Activated CD8-positive, alpha-beta memory T cell treated with anti-CD3 and anti-CD28 coated beads, Interleukin-2, amount 50 U/mL, for 24 hours (primary cell): ENCODE measurements at regions not wholly inside any gene's neighbourhood (a gene's known extent, or its start where the extent isn't known, plus 50 kb on each side); places are given as distances from the start of the nearest gene placed in this dataset.
"Not testable (repeated sequence)": the region's sequence is repeated elsewhere in the genome, so short reads cannot be mapped to it uniquely, and the experiment has no call there.

Source experiments
- DNase-seq: peaks from one replicate; pipeline ENCODE4 v3.0.0-alpha.2; 2020; ENCODE audit errors: extremely low read depth

- no peak for DNase-seq
Observed at GRCh38 chr4:1572964-1573720, 111.0 kb downstream of the FAM53A start.

GRCh38 chr4:1572521-1572920 is 111.6 kb downstream of the FAM53A start:
- no peak for DNase-seq

DNA sequence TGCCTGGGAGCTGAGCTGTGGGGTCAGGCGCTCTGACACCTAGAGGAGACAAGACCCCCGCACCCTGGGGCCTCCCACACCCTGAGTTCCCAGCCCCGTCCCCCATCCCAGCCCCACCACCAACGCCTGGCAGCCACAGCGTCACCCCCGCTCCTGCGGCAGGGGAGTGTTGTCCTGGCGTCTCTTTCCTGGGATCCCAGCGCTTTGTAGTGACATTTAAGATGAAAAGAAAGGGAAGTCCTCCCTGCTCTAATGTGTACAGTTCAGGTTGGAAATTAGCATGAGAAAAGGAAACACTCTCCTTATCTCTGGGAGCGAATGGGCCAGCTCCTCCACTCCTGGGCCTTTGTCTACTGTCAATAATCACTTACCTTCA is 112.1 kb downstream of the FAM53A start:
- no peak for DNase-seq

DNA sequence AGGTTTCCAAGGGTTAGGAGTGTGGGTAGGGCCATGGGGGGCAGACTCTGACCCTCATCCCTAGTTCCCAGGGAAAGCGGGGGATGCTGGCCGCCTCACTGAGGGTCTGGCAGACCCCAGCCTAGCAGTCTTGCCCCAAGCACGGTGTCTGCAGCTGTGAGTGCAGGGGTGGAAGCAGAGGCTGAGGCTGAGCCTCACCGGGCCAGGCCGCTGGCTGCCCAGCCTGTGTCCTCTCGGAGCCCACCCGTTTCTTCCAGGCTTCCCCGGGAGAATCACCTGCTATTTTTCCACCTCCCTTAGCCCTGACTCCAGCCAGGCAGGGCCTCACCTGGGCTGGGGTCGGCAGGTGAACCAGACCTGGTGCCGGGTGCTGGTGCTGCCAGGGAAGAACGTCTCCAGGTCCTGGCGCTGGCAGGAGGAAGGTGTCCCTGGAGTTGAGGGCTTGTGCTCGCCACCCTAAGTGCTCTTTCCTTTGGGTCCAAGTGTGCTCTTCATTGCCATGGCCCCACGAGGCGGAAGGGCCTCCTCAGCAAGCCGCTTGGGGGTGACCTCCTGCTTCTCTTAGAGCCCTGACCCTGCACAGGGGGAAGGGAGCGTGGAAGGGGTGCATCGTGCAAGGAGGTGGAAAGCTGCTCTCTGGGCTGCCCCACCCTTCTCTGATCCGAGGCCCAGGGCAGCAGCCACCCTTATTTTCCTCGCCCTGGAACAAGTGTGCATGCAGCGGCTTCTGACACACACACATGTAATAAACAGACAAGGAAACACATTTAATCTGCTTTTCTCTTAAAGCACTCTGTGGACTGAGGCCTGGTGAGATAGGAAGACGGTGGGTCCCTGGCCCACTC is 112.7 kb downstream of the FAM53A start:
- DNase-seq = no peak

- DNase-seq = no peak
Observed at GRCh38 chr4:1570291-1571164, 113.6 kb downstream of the FAM53A start.

DNA sequence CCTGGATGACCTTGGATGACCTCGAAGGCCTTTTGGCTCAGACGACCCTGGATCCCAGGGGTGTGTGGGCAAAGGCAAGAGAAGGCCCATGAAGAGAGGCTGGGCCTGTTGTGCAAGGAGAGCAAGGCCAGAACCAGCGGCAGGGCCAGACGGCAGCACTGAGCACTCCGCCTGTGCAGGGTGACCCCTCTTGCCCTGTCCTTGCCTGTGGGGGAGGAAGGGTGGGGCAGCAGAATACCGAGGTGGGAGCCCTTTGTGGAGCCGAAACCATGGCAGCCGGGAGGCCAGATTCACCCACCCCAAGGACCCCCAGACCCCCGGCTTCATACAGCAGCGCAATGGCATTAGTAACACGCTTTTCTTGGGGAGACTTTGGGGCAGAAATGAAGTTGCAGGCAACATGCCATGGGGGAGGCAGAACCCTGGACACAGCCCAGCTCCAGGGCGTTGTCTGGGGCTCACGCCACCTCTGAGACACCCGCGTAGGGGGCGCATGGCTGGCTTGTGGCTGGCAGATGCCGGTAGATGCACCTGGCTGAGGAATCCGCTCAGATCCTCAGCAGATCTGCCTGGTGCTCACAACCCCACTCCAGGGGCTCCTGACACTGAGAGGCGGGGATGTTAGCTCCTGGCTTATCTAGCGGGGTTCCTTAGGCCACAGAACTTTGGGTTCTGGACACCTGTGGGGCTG is 114.5 kb downstream of the FAM53A start:
- DNase-seq = no peak

DNA sequence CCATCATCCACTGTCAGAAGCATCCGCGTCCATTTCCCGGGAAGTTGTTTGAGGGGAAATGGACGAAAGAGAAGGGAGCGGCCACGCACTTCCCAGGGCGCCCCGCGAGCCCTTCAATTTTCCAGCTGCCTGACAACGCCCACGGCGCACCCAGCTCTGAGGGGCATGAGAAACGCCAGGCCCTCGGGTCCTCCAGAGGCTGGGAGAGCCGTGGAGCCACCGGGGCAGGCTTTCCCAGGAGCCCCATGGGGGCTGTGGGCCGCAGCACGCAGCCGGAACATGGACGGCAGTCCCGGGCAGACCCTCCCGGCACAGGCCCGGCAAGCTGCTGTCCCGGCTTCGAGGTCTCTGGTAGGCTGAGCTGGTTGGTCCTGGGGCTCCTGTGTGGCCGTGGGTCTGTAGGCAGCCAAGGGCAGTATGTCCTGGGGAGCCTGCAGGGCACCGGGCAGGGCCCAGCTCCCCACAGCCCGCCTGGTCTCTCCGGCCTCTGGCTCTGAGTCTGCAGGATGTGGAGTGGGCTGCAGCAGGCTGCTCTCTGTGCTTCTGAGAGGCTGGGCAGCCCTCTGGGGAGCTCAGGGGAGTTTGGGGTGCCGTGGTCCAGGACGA is 115.2 kb downstream of the FAM53A start:
- no peak for DNase-seq

DNA sequence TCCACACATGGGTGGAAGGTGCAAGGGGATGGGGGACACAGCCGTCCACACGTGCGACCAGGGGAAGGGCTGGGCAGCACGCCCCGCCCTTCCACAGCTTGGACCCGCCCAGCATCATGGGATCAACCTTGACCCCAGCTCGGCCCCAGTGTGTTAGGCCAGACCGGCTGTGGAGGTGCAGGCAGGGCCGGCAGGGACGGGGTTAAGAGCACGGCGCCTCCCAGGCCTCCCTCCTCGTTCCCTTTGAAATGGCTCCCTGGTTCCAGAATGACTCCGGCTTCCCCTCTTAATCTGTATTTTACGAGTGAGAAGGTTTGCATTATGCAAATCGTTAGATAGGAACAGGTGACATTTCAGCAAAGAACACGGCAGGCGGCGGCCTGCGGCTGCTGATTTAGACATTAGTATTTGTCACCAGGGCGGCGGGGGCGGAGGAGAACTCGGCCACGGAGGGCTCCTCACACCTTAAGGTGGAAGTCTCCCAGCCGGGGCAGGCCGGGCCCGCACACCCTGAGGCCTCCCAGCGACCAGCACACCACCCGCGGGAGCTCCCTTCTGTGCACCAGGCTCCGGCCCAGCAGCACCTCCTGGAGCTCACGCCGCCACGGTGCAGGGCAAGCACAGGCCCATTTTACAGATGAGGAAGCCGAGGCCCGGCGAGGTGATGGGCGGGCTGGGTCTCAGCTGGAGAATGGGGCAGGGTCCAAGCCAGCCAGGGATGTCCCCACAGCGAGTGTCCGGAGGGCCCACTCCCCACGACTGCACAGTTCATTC is 116.1 kb downstream of the FAM53A start:
- DNase-seq = no peak

DNA sequence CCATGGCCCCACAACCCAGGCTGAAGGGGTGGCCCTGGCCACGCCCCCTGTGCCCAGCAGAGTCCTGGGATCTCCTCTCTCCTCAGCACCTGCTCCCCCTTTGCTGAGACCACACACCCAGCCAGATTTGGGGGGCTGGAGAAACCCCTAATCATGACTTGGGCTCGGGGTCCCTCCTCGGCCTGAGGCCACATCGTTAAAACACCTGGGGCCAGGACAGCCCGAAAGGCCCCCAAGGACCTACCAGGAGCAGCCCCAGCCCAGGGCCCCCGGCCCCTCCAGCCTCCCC is 116.7 kb downstream of the FAM53A start:
- no peak for DNase-seq

DNA sequence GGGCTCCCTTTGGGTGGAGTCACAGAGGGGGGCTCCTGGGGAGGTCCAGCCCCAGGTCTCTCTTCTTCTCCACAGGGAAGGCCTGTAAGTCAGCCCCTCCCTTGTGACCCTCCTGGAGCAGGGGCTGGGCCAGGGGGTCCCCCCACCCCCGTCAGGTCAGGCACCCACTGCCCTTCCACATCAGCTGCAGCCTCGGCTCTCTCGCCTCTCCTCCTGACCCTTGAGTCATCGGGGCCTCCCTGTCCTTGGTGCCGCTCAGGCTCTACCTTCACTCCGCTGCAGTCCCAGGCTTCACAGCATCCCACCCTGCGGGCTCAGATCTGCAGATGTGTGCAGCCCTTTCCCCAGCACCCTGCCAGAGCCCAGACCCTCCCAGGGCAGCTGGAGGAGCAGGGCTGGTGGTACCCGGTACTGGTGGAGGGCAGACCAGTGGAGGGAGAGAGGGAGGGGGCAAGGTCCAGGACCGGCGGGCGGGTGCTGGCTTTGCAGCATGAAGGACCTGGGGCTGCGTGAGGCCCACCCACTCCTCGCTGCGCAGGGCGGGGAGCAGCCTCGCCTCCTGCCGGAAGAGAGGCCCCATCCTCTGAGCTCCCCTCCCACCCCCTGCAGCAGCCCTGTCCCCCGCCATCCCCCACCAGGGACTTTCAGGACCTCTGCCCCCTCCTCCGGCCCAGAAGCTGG is 117.1 kb downstream of the FAM53A start:
- no peak for DNase-seq

DNA sequence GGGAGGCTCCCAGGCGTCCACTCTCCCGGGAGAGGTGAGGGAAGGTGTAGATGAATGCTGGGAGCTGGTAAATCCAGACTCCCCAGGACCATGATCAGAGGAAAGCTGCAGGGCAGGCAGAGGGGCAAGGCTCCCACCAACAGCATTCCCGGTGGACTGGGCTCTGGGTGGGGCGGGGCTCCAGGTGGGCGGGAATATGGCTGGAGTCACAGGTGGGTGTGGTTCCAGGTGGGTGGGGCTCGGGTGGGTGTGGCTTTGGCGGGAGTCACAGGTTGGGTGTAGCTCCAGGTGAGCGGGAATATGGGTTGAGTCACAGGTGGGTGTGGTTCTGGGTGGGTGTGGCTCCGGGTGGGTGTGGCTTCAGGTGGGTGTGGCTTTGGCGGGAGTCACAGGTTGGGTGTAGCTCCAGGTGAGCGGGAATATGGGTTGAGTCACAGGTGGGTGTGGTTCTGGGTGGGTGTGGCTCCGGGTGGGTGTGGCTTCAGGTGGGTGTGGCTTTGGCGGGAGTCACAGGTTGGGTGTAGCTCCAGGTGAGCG is 117.7 kb downstream of the FAM53A start:
- not testable (repeated sequence) for DNase-seq

DNA sequence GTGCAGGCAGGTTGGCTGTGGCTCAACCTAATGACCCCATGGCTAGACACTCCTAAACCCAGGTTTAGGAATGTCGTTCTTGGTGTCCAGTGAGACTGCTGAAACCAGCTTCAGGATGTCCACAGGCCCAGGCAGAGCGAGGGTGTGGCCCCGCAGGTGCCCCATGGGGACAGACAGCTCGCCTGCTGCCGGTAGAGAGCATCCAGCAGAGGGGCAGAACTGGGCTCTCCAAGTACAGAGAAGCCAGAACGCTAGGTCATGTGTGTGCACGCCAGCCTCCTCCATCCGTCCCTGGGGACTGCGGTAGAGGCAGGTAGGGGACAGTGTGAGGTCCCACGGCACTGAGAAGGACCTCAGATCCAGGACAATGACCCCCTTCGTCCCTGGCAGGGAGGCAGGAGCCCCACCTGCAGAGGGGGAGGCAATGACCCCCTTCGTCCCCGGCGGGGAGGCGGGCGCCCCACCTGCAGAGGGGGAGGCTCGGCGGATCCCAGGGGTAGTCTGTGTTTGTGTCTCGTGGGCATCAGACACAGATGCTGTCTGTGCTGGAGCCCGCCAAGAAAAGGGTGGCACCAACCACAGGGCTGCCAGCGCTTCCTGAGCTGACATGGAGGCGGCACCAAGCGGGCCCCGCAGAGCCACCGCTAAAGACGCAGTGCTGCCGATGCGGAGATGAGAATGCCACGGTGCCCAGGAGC is 118.4 kb downstream of the FAM53A start:
- no peak for DNase-seq

- DNase-seq = no peak
Observed at GRCh38 chr4:1564535-1565375, 119.4 kb downstream of the FAM53A start.

DNA sequence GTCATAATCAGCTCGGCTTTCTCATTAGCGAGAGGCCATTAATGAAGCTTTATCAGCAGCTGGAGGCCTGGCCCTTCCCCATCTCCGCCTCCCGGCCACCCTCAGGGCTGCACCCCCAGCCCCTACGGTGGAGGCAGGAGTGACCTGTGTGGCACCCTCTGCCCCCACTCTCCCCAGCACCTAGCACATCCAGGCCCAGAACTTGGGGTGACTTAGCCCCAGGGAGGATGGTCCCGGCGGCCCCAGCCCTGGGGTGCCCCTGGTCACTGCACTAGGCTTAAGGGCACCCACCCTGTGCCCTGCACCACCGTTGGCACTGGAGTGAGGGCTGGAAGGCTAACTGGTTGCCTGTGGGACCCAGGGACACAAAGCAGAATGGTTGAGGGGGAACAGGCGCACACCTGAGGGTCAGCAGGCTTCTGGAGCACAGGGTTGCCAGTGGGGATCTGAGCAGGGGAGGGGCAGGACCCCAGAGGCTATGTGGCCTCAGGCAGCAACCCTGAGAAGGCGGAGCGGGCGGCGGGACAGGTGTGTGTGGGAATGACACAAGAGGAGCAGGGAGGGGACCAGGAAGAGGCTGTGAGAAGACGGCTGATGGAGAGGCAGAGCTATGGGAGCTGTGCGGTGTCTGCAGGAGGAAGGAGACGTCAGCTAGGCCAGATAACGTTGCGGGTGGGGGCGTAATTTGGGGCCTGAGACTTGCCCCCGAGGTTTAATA is 120.2 kb downstream of the FAM53A start:
- DNase-seq = no peak

DNA sequence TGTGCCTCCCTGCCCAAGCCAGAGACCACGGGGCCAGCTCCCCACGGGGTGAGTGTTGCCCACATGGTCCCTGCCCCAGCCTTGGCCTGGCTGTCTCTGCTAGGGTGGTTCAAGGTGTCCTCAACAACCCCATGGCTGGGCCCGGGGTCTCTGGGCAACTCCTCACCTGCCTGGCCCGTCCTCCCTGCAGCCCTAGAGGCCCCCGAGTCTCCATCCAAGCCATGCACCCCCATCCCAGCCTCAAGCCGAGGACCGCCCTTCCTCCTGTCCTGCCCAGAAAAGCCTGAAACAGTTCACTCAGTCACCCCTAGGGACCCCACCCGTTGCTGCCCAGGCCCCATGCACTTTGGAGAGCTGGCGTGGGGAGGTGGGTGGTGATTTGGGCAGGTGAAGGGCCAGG is 120.9 kb downstream of the FAM53A start:
- no peak for DNase-seq

- DNase-seq = no peak
Observed at GRCh38 chr4:1562771-1563170, 121.3 kb downstream of the FAM53A start.

DNA sequence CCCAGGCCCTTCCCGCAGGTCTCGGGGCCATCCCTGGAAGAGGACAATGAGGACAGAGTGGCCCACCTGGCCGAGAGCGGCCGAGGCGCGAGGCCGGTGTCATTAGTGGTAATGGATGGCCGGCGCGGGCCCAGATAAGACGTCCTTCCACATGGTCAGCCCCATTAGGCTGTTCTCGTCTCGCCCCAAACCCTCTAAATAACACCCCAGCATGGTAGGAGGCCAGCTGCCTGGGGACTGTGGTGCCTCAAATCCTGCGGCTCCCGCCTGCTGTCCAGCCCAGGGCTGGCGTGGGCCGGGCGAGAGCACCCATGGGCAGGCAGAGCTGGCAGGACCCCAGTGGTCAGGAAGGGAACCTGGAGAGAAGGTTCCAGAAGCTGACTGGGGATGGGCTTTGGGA is 121.7 kb downstream of the FAM53A start:
- DNase-seq = no peak
